HT1080 (cell line): ENCODE measurements at regions not wholly inside any gene's neighbourhood (a gene's known extent, or its start where the extent isn't known, plus 50 kb on each side); places are given as distances from the start of the nearest gene placed in this dataset.

Source experiments
- DNase-seq: peaks from one replicate; pipeline ENCODE4 v3.0.0-alpha.2; 2015; ENCODE audit warnings: low read depth

DNA sequence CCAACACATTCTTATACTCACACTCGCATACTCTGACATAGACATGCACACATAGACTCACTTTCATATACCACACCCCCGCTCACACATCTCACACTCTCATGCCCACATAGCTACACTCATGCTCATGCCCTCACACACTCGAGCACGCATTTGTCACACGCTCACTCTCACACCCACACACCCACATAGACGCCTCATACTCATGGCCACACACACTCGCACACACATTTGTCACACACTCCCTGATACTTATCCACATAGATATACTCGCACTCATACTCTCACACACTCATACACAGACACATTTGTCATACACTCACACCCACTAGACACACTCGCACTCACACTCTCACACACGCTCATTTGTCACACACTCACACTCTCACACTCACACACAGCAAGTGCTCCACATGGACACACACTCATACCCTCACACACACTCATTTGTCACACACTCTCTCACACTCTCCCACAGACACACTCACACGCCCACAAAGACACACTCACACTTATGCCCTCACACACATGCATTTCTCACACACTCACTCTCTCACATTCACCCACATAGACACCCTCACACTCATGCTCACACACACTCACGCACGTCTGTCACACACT, 50.9 kb downstream of the TNP1 start:
- no peak for DNase-seq

DNA sequence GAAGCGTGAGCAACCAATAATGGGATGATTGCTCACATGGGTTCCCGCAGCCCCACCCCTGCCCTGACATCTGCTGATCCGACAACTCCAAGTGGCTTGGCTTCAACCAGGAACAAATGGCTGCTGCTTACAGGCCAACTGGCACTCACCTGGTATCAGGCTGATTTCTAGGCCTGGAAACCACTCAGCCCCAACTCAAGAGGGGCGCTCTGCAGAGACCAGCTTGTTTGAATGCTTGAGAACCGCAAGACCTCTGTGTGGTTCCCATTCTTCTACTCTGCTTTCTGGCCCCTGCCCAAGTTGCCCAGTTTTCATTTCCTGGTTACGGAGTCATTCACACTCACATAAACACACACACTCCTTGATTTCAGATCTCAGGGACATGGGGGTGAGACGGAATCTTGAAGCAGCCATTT, 52.0 kb downstream of the TNP1 start:
- peak; percentile 47 for DNase-seq

GRCh38 chr2:216804357-216805350, 55.2 kb downstream of the TNP1 start:
- DNase-seq, result no peak

GRCh38 chr2:216803791-216804190, 56.1 kb downstream of the TNP1 start:
- DNase-seq, result no peak

- no peak for DNase-seq
Measured at GRCh38 chr2:216802516-216803215, 57.2 kb downstream of the TNP1 start.

DNA sequence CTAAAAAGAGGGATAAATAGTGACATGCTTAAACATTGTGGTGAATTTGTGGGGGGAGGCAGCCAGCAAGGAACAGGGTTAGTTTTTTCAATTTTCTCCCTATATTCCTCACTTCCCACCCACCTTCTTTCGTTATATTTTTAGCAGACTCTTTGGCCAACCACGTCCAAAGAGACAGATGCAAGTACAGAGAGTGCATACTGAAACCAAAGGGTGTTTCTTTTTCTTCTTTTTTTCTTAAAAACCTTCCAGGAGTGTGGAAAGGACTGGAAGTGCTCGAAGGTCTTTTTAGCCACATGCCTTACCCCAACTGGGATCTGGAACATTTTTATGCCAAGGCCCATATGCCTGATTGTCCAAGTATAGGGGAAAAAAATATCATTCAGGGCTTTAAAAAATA, 59.0 kb downstream of the TNP1 start:
- no peak for DNase-seq

- peak; percentile 7 for DNase-seq
Measured at GRCh38 chr2:216799873-216800431, 59.9 kb downstream of the TNP1 start.

GRCh38 chr2:216796115-216796840, 63.6 kb downstream of the TNP1 start:
- no peak for DNase-seq

- DNase-seq, result no peak
Measured at GRCh38 chr2:216793386-216793785, 66.5 kb downstream of the TNP1 start.

GRCh38 chr2:216792222-216793021, 67.4 kb downstream of the TNP1 start:
- no peak for DNase-seq

- no peak for DNase-seq
Measured at GRCh38 chr2:216791303-216791702, 68.6 kb downstream of the TNP1 start.

DNA sequence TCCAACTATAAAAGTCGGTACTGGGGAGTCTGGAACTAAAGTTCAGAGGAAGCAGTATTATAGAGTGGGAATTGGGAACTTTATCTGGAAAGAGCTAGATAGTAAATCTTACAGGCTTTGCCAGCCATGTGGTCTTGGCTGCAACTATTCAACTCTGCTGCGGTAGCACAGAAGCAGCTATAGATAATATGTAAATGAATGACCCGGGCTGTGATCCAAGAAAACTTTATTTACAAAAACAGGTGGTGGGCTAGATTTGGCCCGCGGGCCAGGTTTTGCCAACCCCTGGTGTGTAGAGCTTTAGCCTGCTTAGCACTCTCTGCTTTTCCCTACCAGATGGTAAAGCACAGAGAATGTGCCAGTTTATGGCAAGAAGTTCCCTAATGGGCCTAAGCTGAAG, 70.8 kb downstream of the TNP1 start:
- no peak for DNase-seq

DNA sequence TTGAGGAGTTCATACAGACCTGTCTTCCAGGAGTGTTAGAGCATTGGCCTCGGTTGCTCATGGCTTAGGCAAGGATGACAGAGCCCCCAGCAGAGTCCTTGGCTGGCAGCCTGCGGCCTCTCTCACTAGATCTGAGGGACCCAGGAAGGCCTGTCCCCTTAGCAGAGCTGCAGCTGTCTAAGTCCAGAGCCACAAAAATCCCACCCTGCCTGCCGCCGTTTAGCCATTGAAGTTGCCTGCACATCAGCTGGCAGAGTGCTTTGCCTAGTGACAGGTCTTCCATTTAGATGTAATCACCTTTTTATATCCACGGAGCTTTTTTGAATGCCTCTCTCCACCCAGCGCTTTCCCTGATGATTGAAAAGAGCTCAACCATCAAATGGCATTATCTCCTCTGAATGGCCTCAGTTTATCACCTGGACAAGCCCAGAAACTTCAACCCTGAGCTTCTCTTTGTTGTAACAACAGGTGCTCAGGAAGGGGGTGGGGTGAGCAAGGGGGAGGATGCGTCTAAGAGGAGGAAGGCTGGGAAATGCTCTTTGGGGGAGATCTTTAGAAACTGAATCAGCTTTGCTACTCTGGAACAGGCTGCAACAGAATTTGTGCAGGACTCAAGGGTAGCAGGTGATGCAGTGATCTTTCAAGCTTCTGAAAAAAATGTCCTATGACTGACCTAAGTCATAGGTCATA, 71.9 kb downstream of the TNP1 start:
- DNase-seq, result no peak

DNA sequence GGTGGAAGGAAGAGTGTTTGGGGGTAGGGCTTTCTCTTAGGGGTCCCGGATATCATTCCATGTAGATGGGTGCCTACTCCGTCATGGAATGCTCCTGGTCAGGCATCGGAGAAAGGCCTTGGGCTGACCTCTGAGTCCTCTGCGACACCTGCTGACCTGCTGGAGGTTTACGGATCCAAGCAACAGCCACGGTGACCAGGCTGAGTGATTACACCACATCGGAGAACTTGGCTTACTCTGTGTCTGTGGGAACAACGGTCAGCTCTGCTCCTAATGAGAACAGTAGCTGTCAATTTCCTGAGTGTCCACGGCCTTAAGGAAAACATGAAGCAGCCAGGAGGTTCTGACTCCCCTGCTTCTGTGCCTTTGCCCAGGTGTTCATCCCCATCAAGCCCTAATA, 73.2 kb downstream of the TNP1 start:
- DNase-seq, result no peak

DNA sequence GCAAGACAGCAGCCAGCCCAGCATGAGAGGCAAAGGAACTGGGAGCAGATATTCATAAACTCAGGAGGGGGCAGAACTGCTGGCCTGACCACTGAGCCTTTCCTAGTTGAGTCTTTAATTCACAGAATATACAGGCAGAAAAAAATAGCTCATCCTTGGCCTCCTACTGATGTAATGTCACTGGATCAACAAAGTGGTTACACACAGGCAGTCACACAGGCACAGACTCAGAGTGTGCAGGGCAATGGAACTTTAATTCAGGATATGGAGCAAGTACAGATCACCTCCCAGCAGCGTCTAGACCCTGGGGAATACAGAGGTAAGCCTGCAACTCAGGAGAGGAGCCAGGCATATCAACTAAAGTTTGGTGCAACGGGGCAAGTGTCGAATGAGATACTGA, 75.4 kb downstream of the TNP1 start:
- DNase-seq, result no peak

- DNase-seq, result no peak
Measured at GRCh38 chr2:216781709-216782108, 78.2 kb downstream of the TNP1 start.

- DNase-seq, result no peak
Measured at GRCh38 chr2:216780843-216781242, 79.0 kb downstream of the TNP1 start.

DNA sequence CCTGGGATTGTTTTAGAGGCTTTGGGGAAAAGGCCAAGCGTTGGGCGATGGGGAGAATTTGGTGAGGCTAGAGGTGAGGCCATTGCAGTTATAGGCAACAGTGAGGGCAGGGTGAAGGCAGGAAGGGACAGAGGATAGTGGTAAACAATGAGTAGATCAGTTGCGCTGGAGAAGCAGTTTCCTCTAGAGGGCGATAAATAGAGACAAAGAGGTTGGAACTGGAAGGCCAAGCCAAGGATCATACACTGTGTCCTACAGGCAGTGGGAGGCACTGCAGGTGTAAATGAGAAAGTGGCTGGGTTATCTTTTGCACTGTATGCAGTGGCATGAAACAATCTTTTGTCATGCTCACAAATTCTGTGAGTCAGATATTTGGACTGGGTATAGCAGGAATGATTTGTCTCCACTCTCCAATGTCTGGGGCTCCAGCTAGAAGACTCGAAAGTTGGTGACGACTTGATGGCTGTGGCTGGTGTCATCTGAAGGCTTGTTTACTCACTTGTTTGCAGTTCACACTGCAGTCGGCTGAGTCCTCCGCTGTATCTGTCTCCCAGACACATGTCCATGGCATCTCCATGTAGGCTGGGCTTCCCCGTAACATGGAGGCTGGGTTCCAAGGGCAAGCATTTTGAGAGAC, 82.1 kb downstream of the TNP1 start:
- peak; percentile 85 for DNase-seq
